ENCODE measurements at regions not wholly inside any gene's neighbourhood (a gene's known extent, or its start where the extent isn't known, plus 50 kb on each side); places are given as distances from the start of the nearest gene placed in this dataset.

- no peak overlapping the region for H3K4me2 ChIP-seq (ENCODE audit: insufficient read depth in 1 of 2, low read depth in 2 of 2, low read length in 2 of 2)
- WGBS, 2 experiments (ENCODE audit: extremely low coverage in 1 of 2, insufficient coverage in 1 of 2, insufficient read length in 1 of 2, insufficient replicate concordance in 2 of 2, low coverage in 1 of 2, low lambda C conversion rate in 2 of 2, missing lambda C conversion rate in 1 of 2) = 93% methylated on average over 4 of the region's 4 CpGs; no CpG with 5 or more reads in 1 of the 2 experiments
- H3K27ac ChIP-seq (ENCODE audit: low read depth, low read length) = no peak overlapping the region
- H3K14ac ChIP-seq (ENCODE audit: insufficient read length) = no peak overlapping the region
- ChIA-PET CTCF (ENCODE audit: partially characterized antibody) (no interaction called here), POLR2A (ENCODE audit: partially characterized antibody) (no interaction called here)
- no peak overlapping the region for H2BK5ac ChIP-seq (ENCODE audit: low read depth, low read length)
- peaks cover 0 to 23% (median 17%) of the 10 kb centered on the region in 4 experiments; a peak in 5 of 7 replicates for H3K4me1 ChIP-seq (replicated peaks in 1 of 4; ENCODE audit: control insufficient read depth in 3 of 4, insufficient read depth in 4 of 4, low read length in 3 of 4)
- no peak overlapping the region for H2AFZ ChIP-seq (ENCODE audit: low read length)
- no peak overlapping the region for H2BK12ac ChIP-seq (ENCODE audit: low read depth, low read length)
- H4K5ac ChIP-seq (ENCODE audit: insufficient read length, low read depth, low read length) = no peak overlapping the region
- no peak overlapping the region for H3K4ac ChIP-seq (replicated peaks; ENCODE audit: insufficient read length, low read depth, low read length)
- no peak overlapping the region for H4K91ac ChIP-seq (replicated peaks; ENCODE audit: insufficient read length, low read length)
- no peak overlapping the region for H3K23ac ChIP-seq (ENCODE audit: insufficient read length)
- DNase-seq (ENCODE audit: low read depth in 1 of 2, low spot score in 2 of 2) (no peak), FAIRE-seq (no peak)
- no peak overlapping the region for H2BK120ac ChIP-seq (replicated peaks; ENCODE audit: low read depth, low read length)
- TF ChIP-seq GTF2F1 (IDR thresholded peaks at IDR 0.05; ENCODE audit: borderline replicate concordance, low read depth, low read length) = no peak
- no peak for TF ChIP-seq E2F6 (IDR thresholded peaks at IDR 0.05)
- no peak for TF ChIP-seq MAFK (IDR thresholded peaks at IDR 0.05; ENCODE audit: low read depth, low read length)
- TF ChIP-seq CBX5 (IDR thresholded peaks at IDR 0.05; ENCODE audit: low read depth, low read length) = no peak
- TF ChIP-seq SIN3A (conservative IDR thresholded peaks at IDR 0.05 in 1 of 2, IDR thresholded peaks at IDR 0.05 in 1 of 2; ENCODE audit: low read depth in 1 of 2, low read length in 2 of 2) = no peak
- no peak for TF ChIP-seq SIX5 (IDR thresholded peaks at IDR 0.05; ENCODE audit: low read depth, low read length)
- TF ChIP-seq KDM4A (IDR thresholded peaks at IDR 0.05; ENCODE audit: low read depth, low read length, severe bottlenecking) = no peak
- H3K27me3 ChIP-seq (replicated peaks in 1 of 4; ENCODE audit: control insufficient read depth in 3 of 4, extremely low read depth in 1 of 4, insufficient read depth in 3 of 4, low read length in 3 of 4) = no peaks in the 10 kb centered on the region
- no peaks in the 10 kb centered on the region for H3K79me1 ChIP-seq (ENCODE audit: low read depth, low read length)
- no peak overlapping the region for H4K8ac ChIP-seq (ENCODE audit: extremely low read depth, insufficient read depth, low read length)
- no peaks in the 10 kb centered on the region for H3K9me3 ChIP-seq (ENCODE audit: insufficient read depth in 2 of 2, low read depth in 1 of 2, low read length in 1 of 2)
- H3K9ac ChIP-seq (replicated peaks in 1 of 4; ENCODE audit: extremely low read depth in 1 of 4, low read depth in 3 of 4, low read length in 3 of 4) = no peak overlapping the region
- H3K18ac ChIP-seq (ENCODE audit: extremely low read depth, low read length) = no peak overlapping the region
- no peak overlapping the region for H3K4me3 ChIP-seq (ENCODE audit: extremely low read depth in 1 of 4, insufficient read depth in 2 of 4, low read depth in 3 of 4, low read length in 4 of 4)
- H2BK20ac ChIP-seq (ENCODE audit: low read length) = no peak overlapping the region
- no peak overlapping the region for H3K56ac ChIP-seq (replicated peaks; ENCODE audit: insufficient read length, low read depth, low read length)
- no peak overlapping the region for H2BK15ac ChIP-seq (ENCODE audit: low read length)
- H3K36me3 ChIP-seq (ENCODE audit: control insufficient read depth in 2 of 4, insufficient read depth in 4 of 4, low read length in 3 of 4) = no peaks in the 10 kb centered on the region
- H3K79me2 ChIP-seq (ENCODE audit: control insufficient read depth in 1 of 2, insufficient read depth in 2 of 2, low read length in 2 of 2) = no peaks in the 10 kb centered on the region
- H3K23me2 ChIP-seq (ENCODE audit: low read depth, low read length) = no peaks in the 10 kb centered on the region
- H2AK5ac ChIP-seq (ENCODE audit: low read depth, low read length) = no peak overlapping the region
- no peaks in the 10 kb centered on the region for H4K20me1 ChIP-seq (replicated peaks in 1 of 2; ENCODE audit: control insufficient read depth in 1 of 2, insufficient read depth in 2 of 2, low read length in 2 of 2)
These were observed 321.7 kb downstream of the DHX15 start for GRCh38 chr4:24262616-24263015.
